GM21619 (cell line): ENCODE measurements at regions not wholly inside any gene's neighbourhood (a gene's known extent, or its start where the extent isn't known, plus 50 kb on each side); places are given as distances from the start of the nearest gene placed in this dataset.
"Not testable (repeated sequence)": the region's sequence is repeated elsewhere in the genome, so short reads cannot be mapped to it uniquely, and the experiment has no call there.

Experiments
- ATAC-seq: cut with Tn5 transposase; IDR thresholded peaks from one replicate; pipeline ENCODE4 v1.9.1; 2021; ENCODE audit not compliant: unreplicated experiment

- ATAC-seq = peak; percentile 86
These were observed 76.9 kb upstream of the HNRNPA1L2 start for GRCh38 chr13:52565324-52565723.

- ATAC-seq = peak; percentile 68
These were observed 72.2 kb upstream of the HNRNPA1L2 start for GRCh38 chr13:52569904-52570602.

- ATAC-seq = not testable (repeated sequence)
These were observed 71.1 kb upstream of the HNRNPA1L2 start for GRCh38 chr13:52571163-52571562.

- peak; percentile 96 for ATAC-seq
These were observed 59.3 kb upstream of the HNRNPA1L2 start for GRCh38 chr13:52582962-52583361.
